ENCODE measurements at regions not wholly inside any gene's neighbourhood (a gene's known extent, or its start where the extent isn't known, plus 50 kb on each side); places are given as distances from the start of the nearest gene placed in this dataset.
"Not testable (repeated sequence)": the region's sequence is repeated elsewhere in the genome, so short reads cannot be mapped to it uniquely, and the experiment has no call there.

DNA sequence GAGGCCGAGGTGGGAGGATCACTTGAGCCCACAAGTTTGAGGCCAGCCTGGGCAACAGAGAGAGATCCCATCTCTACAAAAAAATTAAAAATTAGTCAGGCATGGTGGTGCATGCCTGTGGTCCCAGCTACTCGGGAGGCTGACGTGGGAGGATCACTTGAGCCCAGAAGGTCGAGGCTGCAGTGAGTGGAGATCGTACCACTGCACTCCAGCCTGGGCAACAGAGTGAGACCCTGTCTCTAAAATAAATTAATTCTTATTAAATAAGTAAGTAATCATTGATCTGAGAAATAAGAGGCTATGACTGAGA is 452.6 kb downstream of the SOX9 start:
- H3K27me3 Mint-ChIP-seq, H3K36me3 Mint-ChIP-seq, H3K27ac Mint-ChIP-seq, H3K4me1 Mint-ChIP-seq, H3K4me3 Mint-ChIP-seq, H3K9me3 Mint-ChIP-seq: not testable (repeated sequence)

DNA sequence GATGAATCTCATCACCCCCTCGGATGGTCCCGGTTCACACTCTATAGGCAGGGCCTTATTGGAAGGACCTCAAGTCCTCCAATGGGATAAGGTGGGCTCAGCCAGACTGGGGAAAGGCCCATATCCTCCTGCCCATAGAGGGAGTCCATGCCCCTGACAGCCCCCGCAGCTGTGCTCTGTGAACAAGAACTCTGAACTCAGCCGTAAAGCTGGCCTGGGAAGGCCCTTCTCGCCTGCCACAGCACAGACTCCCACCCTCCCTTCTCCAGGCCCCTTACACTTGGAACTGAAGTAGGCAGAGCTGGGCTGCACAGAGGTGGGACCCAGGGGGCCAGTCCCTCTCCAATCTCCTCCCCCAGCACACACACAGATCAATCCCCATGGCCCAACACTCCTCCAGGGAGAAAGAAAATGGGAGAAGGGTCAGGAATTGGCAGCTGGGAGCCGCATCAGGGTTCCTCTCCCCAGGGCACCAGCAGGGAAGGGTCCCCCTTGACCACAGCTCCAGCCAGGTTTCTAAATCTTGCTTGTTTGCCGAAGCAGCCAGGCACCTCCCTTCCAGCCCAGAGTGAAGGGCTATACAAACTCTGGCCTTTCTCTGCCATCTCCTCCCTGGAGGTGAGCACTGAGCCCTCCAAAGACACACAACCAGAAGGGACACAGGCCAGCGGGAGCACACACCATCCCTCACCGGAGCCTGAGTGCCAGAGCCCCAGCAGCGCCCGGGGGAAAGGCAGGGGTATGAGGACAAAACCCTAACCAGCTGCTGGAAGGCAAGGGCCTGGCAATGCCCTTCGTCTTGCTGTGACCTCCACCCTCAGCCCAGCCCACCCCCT is 454.1 kb downstream of the SOX9 start:
- peaks cover 8% of the 10 kb centered on the region for H3K27me3 Mint-ChIP-seq
- H3K9me3 Mint-ChIP-seq, result no peaks in the 10 kb centered on the region
- H3K27ac Mint-ChIP-seq, result no peak overlapping the region
- H3K36me3 Mint-ChIP-seq, result no peaks in the 10 kb centered on the region
- H3K4me1 Mint-ChIP-seq, result peaks cover 0 to 2% (median 0%) of the 10 kb centered on the region in 3 donors
- no peak overlapping the region for H3K4me3 Mint-ChIP-seq

DNA sequence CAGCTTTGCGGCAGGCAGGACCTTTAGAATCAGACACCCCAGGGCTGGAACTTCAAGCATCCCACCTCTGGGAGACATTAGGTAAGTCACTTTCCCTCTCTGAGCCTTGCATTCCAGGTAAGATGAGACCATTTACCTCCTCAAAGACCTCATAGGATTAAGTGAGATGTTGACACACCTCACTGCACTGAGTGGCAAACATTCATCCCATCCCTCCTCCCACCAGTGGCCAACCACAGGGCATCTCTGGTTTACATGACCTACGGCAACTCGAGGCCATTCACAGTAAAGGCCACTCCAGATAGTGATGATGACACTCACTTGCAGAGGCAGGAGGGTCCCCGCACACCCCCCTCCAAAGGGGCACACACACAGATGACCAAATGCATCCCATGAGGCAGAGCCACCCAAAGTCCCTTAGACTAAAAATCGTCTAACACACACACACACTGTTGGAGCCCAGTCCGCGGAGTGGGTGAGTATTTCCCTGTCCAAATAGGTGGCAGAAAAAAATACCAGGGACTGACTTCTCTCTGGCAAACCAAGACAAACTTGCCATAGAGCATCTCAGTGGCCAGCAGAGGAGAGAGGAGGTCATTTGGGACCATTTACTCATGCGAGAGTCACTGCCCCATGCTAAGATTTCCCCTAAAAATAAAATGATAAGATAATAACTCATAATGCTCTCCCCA is 454.9 kb downstream of the SOX9 start:
- Mint-ChIP-seq H3K9me3 (no peaks in the 10 kb centered on the region), H3K27ac (no peak overlapping the region), H3K4me3 (no peak overlapping the region), H3K27me3 (peaks cover 8% of the 10 kb centered on the region), H3K36me3 (no peaks in the 10 kb centered on the region), H3K4me1 (peaks cover 0 to 2% (median 0%) of the 10 kb centered on the region in 3 donors)

DNA sequence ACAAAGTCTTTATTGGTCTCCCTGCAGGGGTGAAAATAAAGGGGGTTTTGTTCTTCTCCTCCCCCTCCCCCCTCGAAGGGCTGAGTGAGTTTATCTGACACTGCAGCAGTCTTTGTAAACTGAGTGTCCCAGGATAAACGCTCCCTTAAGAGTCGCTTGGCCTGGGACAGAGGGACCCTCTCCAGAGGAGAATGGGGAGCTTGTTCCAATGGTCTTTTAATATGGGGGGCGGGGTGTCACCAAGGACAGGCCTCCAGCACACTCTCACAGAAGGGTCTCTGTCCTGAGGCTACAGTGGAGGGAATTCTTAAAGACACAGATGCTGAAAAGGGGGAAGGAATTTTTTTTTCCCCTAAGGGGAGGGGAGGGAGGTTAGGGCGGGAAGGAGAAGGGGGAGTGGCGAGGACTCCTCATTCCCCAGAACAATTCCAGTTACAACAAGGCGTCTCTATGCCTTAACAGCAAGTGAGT is 455.5 kb downstream of the SOX9 start:
- Mint-ChIP-seq H3K27me3 (peaks cover 8% of the 10 kb centered on the region), H3K27ac (no peak overlapping the region), H3K4me1 (peaks cover 0 to 2% (median 0%) of the 10 kb centered on the region in 3 donors), H3K9me3 (no peaks in the 10 kb centered on the region), H3K4me3 (peak overlapping the region in 1 of 4 donors; percentile 13), H3K36me3 (no peaks in the 10 kb centered on the region)

DNA sequence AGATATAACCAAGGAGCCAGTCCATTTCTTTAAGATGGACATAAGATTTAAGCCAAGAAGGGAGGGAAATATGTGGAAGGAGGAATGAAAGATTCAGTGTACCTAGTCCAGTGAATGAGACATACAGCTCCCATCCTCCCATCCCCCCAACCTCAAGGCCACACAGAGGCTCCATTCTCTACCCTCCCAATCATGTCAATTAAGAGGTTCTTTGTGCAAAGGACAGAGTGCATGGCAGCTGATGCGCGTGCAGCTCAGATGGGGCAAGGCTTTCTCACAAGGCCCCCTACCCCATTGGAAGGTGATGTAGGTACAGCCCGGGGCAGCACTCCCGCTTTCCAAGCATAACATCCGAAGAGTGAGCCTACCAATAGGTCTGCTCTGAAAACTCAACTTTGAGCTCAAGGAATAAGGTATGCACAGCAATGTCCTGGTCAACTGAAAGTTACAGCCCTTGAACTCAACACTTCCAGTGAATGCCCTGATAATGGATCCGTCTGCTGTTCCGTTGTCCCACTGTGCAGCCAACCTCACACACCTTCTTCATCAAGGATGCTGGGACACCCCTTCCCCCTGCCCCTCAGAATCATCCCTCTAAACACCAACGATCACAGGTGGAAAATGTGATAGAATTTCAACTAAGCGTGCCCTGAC is 458.1 kb downstream of the SOX9 start:
- H3K27me3 Mint-ChIP-seq, result peaks cover 8% of the 10 kb centered on the region
- no peak overlapping the region for H3K4me3 Mint-ChIP-seq
- H3K36me3 Mint-ChIP-seq, result no peaks in the 10 kb centered on the region
- H3K9me3 Mint-ChIP-seq, result no peaks in the 10 kb centered on the region
- peaks cover 0 to 2% (median 0%) of the 10 kb centered on the region in 3 donors for H3K4me1 Mint-ChIP-seq
- no peak overlapping the region for H3K27ac Mint-ChIP-seq

DNA sequence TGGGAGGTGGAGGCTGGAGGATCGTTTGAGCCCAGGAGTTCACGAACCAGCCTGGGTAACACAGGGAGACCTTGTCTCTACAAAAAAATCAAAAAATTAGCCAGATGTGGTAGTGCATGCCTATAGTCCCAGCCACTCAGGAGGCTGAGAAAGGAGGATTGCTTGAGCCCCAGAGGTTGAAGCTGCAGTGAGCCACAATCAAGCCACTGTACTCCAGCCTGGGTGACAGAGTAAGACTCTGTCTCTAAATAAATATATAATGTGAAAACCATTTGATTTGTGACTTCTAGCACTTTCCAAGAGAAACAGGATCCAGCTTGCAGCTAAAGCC is 459.1 kb downstream of the SOX9 start:
- Mint-ChIP-seq H3K36me3 (no peaks in the 10 kb centered on the region), H3K27ac (no peak overlapping the region), H3K4me3 (no peak overlapping the region), H3K9me3 (no peaks in the 10 kb centered on the region), H3K27me3 (peaks cover 3% of the 10 kb centered on the region), H3K4me1 (no peaks in the 10 kb centered on the region)

DNA sequence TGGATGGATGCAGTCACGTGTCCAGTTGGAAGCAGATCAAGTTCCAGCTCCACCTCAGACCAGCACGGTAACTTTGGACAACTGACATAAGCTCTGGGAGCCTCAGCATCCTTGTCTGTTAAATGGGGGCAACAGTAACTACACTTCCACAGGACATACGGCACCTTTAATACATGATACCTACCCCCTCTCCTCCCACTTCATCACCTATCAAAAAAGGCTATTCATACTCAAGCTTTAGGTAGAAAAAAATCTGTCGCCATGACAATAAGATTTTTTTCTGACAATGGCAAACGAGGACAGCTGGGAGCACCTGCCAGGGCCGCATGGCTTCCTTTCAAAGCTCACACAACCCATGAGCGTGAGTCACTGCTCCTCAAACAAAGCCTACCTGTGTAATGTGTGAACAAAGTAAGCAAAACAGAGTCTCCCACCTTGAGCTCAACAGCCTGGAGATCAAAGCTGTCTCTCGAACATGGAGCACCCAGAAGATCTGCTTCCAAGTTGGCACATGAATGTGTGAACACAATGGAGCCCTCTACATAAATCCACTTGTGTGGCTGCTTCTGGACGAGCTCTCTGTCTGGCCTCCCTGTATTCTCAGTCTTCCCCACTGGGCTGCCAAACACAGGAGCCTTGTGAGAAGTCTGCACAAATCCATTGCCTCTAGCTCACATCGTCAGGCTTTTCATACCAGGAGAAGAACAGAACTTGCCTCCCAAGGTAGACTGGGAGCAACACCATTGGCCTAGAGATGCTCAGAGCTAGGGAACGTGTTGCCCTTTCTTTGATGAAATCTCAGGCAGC is 459.7 kb downstream of the SOX9 start:
- Mint-ChIP-seq H3K4me1 (no peaks in the 10 kb centered on the region), H3K36me3 (no peaks in the 10 kb centered on the region), H3K4me3 (no peak overlapping the region), H3K27me3 (peaks cover 3% of the 10 kb centered on the region), H3K9me3 (no peaks in the 10 kb centered on the region), H3K27ac (no peak overlapping the region)

DNA sequence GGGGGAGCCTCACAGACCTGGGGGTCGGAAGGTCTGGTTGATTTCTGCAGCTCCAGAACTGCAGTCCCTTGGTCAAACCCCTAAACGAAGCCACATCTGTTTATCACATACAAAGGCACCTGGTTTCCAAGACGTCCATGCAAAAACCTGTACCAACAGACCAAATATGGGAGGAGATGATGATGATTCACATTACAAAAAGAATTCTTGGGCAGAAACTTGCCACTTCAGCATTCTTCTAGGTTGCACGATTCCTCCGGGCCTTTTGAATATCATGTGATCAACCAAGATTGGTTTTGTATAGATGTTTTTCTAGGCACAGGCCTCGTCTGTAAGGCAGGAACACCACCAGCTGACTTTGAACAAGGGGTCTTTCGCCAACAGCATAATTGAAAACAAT is 466.3 kb downstream of the SOX9 start:
- Mint-ChIP-seq H3K27me3 (peaks cover 36% of the 10 kb centered on the region), H3K27ac (no peak overlapping the region), H3K4me3 (no peak overlapping the region), H3K9me3 (no peaks in the 10 kb centered on the region), H3K4me1 (peaks cover 5 to 13% (median 5%) of the 10 kb centered on the region in 3 donors), H3K36me3 (peaks cover 2% of the 10 kb centered on the region)

DNA sequence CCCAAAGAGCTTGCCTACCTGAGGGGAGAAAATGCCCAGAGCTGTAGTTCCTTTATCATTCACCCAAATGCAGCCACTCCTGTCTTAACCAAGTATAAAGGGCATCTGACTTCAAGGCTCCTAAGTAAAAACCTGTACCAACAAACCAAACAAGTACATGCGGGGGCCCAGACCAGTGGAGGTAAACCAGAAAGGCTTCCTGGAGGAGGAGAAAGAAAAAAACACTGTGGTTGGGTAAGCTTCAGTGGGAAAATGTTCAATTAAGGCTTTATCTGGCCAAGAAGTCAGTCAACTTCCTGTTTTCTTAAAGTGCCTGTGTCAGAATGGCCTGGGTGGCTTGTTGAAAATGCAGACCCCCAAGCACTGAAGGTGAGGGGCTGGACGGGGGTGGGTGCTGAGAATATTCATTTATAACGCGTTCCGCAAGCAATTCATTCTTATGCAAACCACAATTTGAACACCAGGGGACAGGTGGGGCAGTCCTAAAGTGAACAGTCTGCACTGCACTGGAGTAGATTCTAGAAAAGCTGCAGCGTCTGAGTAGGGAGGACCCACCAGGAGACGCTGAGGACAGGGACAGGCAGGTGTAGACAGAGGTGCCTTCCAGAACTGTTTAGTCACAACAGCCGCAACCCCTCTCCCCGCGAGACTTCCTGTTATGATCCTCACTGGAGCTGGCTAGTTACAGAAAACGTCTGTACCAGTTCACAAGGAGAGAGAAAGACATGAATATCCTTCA is 467.1 kb downstream of the SOX9 start:
- no peaks in the 10 kb centered on the region for H3K9me3 Mint-ChIP-seq
- H3K27me3 Mint-ChIP-seq, result peaks cover 38% of the 10 kb centered on the region
- no peak overlapping the region for H3K4me3 Mint-ChIP-seq
- peak overlapping the region in 1 of 3 donors; percentile 63 for H3K27ac Mint-ChIP-seq
- H3K36me3 Mint-ChIP-seq, result peaks cover 2% of the 10 kb centered on the region
- H3K4me1 Mint-ChIP-seq, result peaks cover 5 to 16% (median 5%) of the 10 kb centered on the region in 3 donors

DNA sequence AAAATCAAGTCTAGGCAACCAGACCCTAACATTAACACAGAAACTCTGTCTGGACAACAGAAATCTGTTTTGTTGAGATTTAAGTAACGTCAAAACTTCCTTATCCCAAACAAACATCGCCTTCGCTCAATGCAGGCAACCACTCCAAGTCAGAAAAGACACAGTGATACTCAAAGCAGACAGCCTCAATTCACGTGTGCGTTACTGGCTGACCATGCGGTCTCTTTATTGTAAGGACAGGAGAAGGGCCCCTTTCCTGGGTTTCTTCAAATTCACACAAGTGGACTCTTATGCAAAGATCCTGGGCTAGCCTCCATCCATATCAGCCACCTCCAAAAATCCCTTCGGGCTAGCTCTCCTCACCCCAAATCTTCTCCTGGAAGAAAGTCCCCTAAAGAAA is 467.7 kb downstream of the SOX9 start:
- H3K27ac Mint-ChIP-seq, result peak overlapping the region in 1 of 3 donors; percentile 63
- H3K4me3 Mint-ChIP-seq, result no peak overlapping the region
- peaks cover 42% of the 10 kb centered on the region for H3K27me3 Mint-ChIP-seq
- peaks cover 5 to 17% (median 5%) of the 10 kb centered on the region in 3 donors for H3K4me1 Mint-ChIP-seq
- no peaks in the 10 kb centered on the region for H3K9me3 Mint-ChIP-seq
- peaks cover 2% of the 10 kb centered on the region for H3K36me3 Mint-ChIP-seq

DNA sequence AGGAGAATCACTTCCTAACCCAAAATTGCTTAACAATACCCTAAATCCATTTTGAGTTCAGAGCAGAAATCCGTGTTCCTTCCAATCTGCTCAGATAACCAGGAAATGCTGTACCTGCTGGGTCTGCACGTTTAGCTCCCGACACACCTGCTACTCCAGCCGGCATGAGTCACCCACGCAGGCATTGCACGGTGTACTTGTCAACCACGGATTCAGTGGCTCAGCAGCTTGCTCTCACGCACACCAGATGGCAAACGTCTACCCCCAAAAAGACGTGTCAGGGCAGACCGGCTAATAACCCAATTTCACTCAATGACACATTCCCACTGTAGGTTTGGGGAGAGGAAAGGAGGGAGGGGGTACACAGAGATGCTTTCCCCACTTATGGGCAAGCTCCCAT is 468.1 kb downstream of the SOX9 start:
- Mint-ChIP-seq H3K9me3 (no peaks in the 10 kb centered on the region), H3K27me3 (peaks cover 44% of the 10 kb centered on the region), H3K4me3 (no peak overlapping the region), H3K36me3 (peaks cover 2% of the 10 kb centered on the region), H3K27ac (no peak overlapping the region), H3K4me1 (peaks cover 5 to 17% (median 5%) of the 10 kb centered on the region in 3 donors)

DNA sequence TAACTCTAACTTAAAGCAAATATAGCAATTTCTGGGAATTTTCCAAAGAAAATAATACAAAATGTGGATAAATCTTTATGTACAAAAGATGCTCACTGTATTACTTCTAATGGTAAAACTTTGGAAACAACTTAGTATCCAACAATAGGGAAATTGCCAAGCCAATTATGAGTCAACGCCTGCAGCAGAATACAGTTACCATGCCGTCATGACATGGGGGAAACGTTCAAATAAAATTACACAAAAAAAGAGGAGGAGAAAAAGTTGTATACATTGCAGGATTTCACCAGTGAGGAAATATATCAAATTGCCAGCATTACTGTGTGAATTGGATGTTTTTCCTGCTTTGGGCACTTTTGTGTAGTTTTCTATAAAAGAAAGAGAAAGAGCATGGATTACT is 469.6 kb downstream of the SOX9 start:
- Mint-ChIP-seq H3K9me3 (no peaks in the 10 kb centered on the region), H3K27ac (no peak overlapping the region), H3K36me3 (peaks cover 2% of the 10 kb centered on the region), H3K4me1 (peaks cover 5 to 17% (median 5%) of the 10 kb centered on the region in 3 donors), H3K4me3 (peak overlapping the region in 1 of 4 donors; percentile 44), H3K27me3 (peaks cover 44% of the 10 kb centered on the region)

DNA sequence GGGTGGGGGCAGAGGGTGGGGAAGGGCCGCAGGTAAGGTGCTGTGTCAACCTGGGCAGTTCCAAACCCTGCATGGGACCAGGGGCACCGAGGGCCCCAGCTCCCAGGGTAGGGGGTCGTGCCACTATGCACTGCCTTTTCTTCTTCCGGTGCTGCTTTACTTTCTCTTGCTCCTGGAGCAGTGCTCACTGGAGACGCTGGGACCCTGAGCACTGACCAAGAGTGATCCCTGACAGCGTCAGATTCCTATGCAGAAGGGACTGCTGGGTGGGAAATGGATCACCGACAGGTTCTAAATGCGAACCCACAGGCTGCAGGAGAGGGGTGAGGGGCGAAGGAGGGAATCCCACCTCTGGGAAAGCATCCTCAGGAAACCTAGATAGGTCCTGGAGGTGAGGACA is 470.1 kb downstream of the SOX9 start:
- peaks cover 5 to 17% (median 5%) of the 10 kb centered on the region in 3 donors for H3K4me1 Mint-ChIP-seq
- peaks cover 44% of the 10 kb centered on the region for H3K27me3 Mint-ChIP-seq
- H3K36me3 Mint-ChIP-seq, result peaks cover 2% of the 10 kb centered on the region
- H3K27ac Mint-ChIP-seq, result no peak overlapping the region
- no peaks in the 10 kb centered on the region for H3K9me3 Mint-ChIP-seq
- H3K4me3 Mint-ChIP-seq, result peak overlapping the region in 2 of 4 donors; percentile 25 to 50

Data from IgD-negative memory B cell (primary cell).